ENCODE measurements at regions not wholly inside any gene's neighbourhood (a gene's known extent, or its start where the extent isn't known, plus 50 kb on each side); places are given as distances from the start of the nearest gene placed in this dataset.

DNA sequence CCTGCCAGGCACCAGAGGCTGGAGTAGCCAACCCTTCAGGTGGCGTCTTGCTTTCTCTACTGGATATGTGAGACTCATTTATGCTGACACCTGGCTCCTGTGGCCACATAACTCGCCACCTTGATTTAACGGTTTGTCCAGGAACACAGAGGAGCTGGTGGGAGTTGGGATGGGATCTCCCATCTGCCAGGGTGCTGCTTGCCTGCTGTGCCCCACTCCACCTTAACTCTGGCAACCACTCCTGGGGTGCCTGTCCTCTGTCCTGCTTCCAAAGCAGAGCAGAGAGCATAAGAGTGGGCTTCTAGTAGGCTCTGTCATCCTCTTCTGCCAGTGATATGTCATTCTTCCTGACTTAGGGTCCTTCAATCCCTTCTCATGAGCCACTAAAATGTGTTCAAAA is 63.4 kb upstream of the ZNF423 start:
- no peak overlapping the region for H3K27ac ChIP-seq (ENCODE audit: extremely low read length, insufficient read depth, low read length)
- H3K4me2 ChIP-seq (ENCODE audit: low read depth, low read length) = no peak overlapping the region
- no peak overlapping the region for H3K4me3 ChIP-seq (replicated peaks in 1 of 3; ENCODE audit: insufficient read depth in 1 of 3, low read depth in 2 of 3, low read length in 3 of 3)
- ChIA-PET POLR2A (no interaction called here), CTCF (ENCODE audit: low intra/inter-chr PET ratio, low total read pairs) (no interaction called here)
- intact Hi-C loops (cut with micrococcal nuclease; ENCODE audit: unreplicated experiment) (no loop called here), in situ Hi-C loops (cut with HindIII; ENCODE audit: extremely low pct_ligation_motif_present, low pct_unique_long_range_greater_than_20kb) (no loop called here)
- no peaks in the 10 kb centered on the region for H3K79me2 ChIP-seq (ENCODE audit: insufficient read depth, low read length)
- H3K9ac ChIP-seq (ENCODE audit: insufficient read depth, low read depth, low read length) = no peak overlapping the region
- 29% methylated on average over 3 of the region's 3 CpGs for WGBS (ENCODE audit: low lambda C conversion rate)
- no peak for DNase-seq (ENCODE audit: low spot score)
- no peak overlapping the region for H2AFZ ChIP-seq (ENCODE audit: low read length)
- no TSS peak for BruUV-seq (replicated peaks)
- H3K36me3 ChIP-seq (replicated peaks in 1 of 2; ENCODE audit: control insufficient read depth in 1 of 2, insufficient read depth in 2 of 2, low read length in 2 of 2) = no peaks in the 10 kb centered on the region
- no peak for ATAC-seq
- no peak for FAIRE-seq
- TF ChIP-seq BORCS8-MEF2B (CRISPR knock-in tag; IDR thresholded peaks at IDR 0.05) = no peak
- no peak for TF ChIP-seq ZSCAN31 (CRISPR knock-in tag; IDR thresholded peaks at IDR 0.05; ENCODE audit: low read depth)
- no peak for TF ChIP-seq MZF1 (CRISPR knock-in tag; IDR thresholded peaks at IDR 0.05; ENCODE audit: borderline replicate concordance)
- TF ChIP-seq, protein P1, sequence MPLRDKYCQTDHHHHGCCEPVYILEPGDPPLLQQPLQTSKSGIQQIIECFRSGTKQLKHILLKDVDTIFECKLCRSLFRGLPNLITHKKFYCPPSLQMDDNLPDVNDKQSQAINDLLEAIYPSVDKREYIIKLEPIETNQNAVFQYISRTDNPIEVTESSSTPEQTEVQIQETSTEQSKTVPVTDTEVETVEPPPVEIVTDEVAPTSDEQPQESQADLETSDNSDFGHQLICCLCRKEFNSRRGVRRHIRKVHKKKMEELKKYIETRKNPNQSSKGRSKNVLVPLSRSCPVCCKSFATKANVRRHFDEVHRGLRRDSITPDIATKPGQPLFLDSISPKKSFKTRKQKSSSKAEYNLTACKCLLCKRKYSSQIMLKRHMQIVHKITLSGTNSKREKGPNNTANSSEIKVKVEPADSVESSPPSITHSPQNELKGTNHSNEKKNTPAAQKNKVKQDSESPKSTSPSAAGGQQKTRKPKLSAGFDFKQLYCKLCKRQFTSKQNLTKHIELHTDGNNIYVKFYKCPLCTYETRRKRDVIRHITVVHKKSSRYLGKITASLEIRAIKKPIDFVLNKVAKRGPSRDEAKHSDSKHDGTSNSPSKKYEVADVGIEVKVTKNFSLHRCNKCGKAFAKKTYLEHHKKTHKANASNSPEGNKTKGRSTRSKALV (CRISPR knock-in tag; IDR thresholded peaks at IDR 0.05) = no peak
- TF ChIP-seq, protein P2, sequence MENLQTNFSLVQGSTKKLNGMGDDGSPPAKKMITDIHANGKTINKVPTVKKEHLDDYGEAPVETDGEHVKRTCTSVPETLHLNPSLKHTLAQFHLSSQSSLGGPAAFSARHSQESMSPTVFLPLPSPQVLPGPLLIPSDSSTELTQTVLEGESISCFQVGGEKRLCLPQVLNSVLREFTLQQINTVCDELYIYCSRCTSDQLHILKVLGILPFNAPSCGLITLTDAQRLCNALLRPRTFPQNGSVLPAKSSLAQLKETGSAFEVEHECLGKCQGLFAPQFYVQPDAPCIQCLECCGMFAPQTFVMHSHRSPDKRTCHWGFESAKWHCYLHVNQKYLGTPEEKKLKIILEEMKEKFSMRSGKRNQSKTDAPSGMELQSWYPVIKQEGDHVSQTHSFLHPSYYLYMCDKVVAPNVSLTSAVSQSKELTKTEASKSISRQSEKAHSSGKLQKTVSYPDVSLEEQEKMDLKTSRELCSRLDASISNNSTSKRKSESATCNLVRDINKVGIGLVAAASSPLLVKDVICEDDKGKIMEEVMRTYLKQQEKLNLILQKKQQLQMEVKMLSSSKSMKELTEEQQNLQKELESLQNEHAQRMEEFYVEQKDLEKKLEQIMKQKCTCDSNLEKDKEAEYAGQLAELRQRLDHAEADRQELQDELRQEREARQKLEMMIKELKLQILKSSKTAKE (CRISPR knock-in tag; IDR thresholded peaks at IDR 0.05; ENCODE audit: borderline replicate concordance) = no peak
- TF ChIP-seq ADNP (CRISPR knock-in tag; IDR thresholded peaks at IDR 0.05) = no peak
- TF ChIP-seq ATAD3A (CRISPR knock-in tag; IDR thresholded peaks at IDR 0.05) = no peak
- no peak for TF ChIP-seq ZNF367 (CRISPR knock-in tag; IDR thresholded peaks at IDR 0.05; ENCODE audit: borderline replicate concordance)
- no peak for TF ChIP-seq ZFP62 (CRISPR knock-in tag; IDR thresholded peaks at IDR 0.05)
- no peak for TF ChIP-seq POLR2G (IDR thresholded peaks at IDR 0.05; ENCODE audit: low read depth, low read length)
- TF ChIP-seq TP53 (CRISPR knock-in tag; conservative IDR thresholded peaks at IDR 0.05) = no peak
- TF ChIP-seq ZNF788 (CRISPR knock-in tag; IDR thresholded peaks at IDR 0.05; ENCODE audit: borderline replicate concordance) = no peak
- TF ChIP-seq PBX3 (CRISPR knock-in tag; IDR thresholded peaks at IDR 0.05; ENCODE audit: borderline replicate concordance) = no peak
- no peak for TF ChIP-seq NFATC3 (CRISPR knock-in tag; IDR thresholded peaks at IDR 0.05)
- no peak for TF ChIP-seq NCOA1 (CRISPR knock-in tag; IDR thresholded peaks at IDR 0.05)
- TF ChIP-seq, protein P3, sequence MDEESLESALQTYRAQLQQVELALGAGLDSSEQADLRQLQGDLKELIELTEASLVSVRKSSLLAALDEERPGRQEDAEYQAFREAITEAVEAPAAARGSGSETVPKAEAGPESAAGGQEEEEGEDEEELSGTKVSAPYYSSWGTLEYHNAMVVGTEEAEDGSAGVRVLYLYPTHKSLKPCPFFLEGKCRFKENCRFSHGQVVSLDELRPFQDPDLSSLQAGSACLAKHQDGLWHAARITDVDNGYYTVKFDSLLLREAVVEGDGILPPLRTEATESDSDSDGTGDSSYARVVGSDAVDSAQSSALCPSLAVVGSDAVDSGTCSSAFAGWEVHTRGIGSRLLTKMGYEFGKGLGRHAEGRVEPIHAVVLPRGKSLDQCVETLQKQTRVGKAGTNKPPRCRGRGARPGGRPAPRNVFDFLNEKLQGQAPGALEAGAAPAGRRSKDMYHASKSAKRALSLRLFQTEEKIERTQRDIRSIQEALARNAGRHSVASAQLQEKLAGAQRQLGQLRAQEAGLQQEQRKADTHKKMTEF (CRISPR knock-in tag; IDR thresholded peaks at IDR 0.05) = no peak
- TF ChIP-seq ZNF232 (CRISPR knock-in tag; IDR thresholded peaks at IDR 0.05; ENCODE audit: borderline replicate concordance) = no peak
- peaks cover 1 to 21% of the 10 kb centered on the region in 2 experiments; a peak in 4 of 5 replicates for H3K27me3 ChIP-seq (ENCODE audit: control insufficient read depth in 1 of 2, insufficient read depth in 2 of 2, low read length in 2 of 2)
- no peaks in the 10 kb centered on the region for H4K20me1 ChIP-seq (ENCODE audit: insufficient read depth, low read length)
- H3K9me3 ChIP-seq (ENCODE audit: low read length) = no peaks in the 10 kb centered on the region
- no peaks in the 10 kb centered on the region for H3K4me1 ChIP-seq (ENCODE audit: insufficient read depth, low read length)
